Ramos (cell line): ENCODE measurements at regions not wholly inside any gene's neighbourhood (a gene's known extent, or its start where the extent isn't known, plus 50 kb on each side); places are given as distances from the start of the nearest gene placed in this dataset.
"Not testable (repeated sequence)": the region's sequence is repeated elsewhere in the genome, so short reads cannot be mapped to it uniquely, and the experiment has no call there.

Experiments used
- in situ Hi-C: fragments of 300-500 bp; cut with MboI; formaldehyde crosslinking; loops from one replicate; pipeline ENCODE4 v1.14.3; 2022; ENCODE audit warnings: low sequenced_read_pairs; ENCODE audit not compliant: unreplicated experiment

- in situ Hi-C loops, result no loop called here
Observed at GRCh38 chr2:59354498-59354897, 1113.4 kb upstream of the FANCL start.

DNA sequence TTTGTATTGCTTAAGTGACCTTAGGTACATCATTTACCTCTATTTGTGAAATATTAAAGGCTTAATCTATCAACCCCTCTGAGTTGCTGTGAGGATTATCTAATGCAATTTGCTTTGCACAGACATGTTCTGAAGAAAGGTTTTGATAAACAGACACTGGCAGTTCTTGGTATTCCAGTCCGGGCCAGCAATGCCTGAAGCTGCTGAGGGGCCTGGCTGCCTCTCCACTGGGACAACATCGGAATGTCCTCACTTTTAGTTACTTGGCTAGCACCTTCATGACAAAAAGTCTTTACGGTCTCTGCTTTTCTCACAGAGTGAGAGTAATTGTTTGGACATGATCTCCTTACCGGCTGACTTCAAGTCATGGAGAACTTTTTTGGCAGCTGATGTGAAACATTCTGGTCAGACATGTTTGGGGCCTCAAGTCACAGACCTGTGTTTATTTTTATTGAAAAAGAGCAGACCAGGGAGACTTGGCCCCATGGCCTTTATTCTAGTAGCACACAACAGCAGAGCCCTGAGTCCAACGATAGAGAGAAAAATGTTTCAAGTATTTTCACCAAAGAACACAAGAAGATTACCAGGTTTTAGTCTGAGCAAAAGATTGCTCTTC lies 1112.3 kb upstream of the FANCL start:
- in situ Hi-C loops, result no loop called here

- in situ Hi-C loops, result no loop called here
Observed at GRCh38 chr2:59342166-59342565, 1101.0 kb upstream of the FANCL start.

DNA sequence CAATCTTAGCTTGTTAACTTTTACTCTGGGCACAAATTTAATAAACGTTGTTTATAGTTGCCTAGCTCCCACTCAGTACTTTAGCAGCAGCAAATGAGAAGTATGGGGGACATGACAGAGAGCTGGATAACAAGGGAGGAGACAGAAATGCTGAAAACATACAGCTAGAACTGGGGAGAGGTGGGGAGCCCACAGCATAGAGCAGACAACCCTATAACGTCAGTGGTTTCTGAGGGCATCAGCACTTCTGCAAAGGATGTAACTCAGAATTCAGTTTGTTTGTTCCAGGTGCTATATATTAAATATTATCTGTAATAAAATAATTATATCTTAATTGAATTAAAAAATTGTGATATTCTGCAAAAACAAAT lies 1098.7 kb upstream of the FANCL start:
- in situ Hi-C loops, result no loop called here

- in situ Hi-C loops, result no loop called here
Observed at GRCh38 chr2:59339121-59339836, 1098.2 kb upstream of the FANCL start.

- in situ Hi-C loops, result no loop called here
Observed at GRCh38 chr2:59333007-59333406, 1091.9 kb upstream of the FANCL start.

DNA sequence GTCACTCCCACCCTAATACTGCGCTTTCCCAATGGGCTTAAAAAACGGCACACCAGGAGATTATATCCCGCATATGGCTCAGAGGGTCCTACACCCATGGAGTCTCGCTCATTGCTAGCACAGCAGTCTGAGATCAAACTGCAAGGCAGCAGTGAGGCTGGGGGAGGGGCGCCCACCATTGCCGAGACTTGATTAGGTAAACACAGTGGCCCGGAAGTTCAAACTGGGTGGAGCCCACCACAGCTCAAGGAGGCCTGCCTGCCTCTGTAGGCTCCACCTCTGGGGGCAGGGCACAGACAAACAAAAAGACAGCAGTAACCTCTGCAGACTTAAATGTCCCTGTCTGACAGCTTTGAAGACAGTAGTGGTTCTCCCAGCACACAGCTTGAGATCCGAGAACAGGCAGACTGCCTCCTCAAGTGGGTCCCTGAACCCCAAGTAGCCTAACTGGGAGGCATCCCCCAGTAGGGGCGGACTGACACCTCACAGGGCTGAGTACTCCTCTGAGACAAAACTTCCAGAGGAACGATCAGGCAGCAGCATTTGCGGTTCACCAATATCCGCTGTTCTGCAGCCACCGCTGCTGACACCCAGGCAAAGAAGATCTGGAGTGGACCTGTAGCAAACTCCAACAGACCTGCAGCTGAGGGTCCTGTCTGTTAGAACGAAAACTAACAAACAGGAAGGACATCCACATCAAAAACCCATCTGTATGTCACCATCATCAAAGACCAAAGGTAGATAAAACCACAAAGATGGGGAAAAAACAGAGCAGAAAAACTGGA lies 1085.6 kb upstream of the FANCL start:
- in situ Hi-C loops, result not testable (repeated sequence)

DNA sequence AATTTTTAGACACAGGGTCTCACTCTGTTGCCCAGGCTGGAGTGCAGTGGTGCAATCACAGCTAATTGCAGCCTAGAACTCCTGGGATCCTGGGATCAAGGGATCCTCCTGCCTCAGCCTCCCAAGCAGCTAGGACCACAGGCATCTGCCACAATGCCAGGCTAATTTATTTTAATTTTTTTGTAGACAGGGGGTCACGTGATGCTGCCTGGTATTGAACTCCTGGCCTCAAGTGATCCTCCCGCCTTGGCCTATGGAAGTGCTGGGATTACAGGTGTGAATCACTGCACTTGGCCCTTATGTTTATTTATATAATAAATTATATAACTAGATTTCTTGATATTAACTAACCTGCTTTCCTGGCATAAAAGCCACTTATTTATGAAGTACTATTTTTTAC lies 1081.7 kb upstream of the FANCL start:
- in situ Hi-C loops, result no loop called here

DNA sequence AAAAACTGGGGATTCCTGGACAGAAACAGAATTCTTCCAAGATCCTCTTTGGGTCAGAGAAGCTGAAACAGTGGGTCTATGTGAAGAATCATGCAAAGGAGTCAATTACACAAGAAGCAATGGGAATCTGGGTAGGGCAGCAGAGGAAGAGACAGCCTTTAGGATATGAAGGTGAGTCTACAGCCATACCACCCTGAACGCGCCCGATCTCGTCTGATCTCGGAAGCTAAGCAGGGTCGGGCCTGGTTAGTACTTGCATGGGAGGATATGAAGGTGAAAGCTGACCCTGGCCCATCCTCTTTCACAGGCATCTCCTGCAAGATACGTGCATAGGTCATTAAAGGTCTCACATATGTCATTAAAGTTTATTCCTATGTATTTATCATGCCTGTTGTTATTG lies 1080.9 kb upstream of the FANCL start:
- in situ Hi-C loops, result no loop called here

DNA sequence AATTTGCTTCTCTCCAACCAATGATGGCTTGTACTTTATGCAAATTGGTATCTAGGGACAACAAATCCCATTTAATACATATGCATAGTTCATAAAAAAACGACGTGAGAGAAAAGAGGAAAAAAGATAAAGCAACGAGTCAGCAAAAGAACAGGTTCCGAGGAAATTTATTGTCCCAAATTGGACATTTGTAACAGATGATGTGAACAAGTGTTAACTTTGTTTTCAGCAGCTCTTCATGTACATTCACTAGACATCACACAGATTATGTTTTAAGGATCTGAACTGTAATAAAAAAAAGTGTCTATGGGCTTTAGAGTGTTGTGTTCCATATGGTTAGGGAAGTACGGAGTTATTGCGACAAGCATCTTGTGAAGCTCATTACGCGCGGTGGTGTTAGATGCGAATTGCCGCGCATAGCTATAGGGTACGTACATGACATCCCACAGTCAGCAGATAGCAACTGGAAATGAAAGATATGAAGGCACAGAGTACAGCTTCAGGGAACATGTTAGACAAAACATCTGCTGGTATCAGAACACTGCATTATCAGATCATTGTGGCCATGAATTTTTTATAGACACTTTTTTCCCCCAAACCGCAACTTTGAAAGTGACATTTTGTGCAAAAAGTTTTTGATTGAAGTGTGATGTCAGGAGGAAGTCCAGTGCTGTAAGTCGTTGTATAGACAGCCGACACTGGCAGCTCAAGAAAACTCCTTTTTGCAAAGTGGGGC lies 1073.1 kb upstream of the FANCL start:
- in situ Hi-C loops, result no loop called here

- in situ Hi-C loops, result no loop called here
Observed at GRCh38 chr2:59312967-59313940, 1072.1 kb upstream of the FANCL start.

- in situ Hi-C loops, result no loop called here
Observed at GRCh38 chr2:59312029-59312428, 1070.9 kb upstream of the FANCL start.

GRCh38 chr2:59308108-59308507 lies 1067.0 kb upstream of the FANCL start:
- in situ Hi-C loops, result loop anchor here (10.0 kb wide), 1 partner anchor 1257 kb away; no protein-coding TSS in a partner anchor

DNA sequence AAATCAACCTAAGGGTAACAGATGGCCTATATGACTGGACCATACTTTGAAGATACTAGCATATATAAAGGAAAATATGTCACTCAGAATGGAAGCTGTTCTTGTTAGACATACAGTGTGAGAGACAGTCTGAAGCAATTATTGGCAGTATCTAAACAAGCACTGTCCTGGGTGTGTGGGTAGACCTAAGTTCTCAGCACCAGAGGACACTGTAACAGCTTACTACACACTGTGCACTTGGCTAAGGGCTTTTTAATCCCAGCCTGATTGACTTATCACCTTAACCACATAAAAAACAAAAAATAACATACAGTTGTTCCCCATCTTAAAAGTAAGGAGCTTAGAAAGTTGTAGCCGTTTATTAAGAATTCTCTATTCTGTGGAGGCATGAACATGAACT lies 1066.1 kb upstream of the FANCL start:
- in situ Hi-C loops, result loop anchor here (10.0 kb wide), 1 partner anchor 1258 kb away; no protein-coding TSS in a partner anchor

- in situ Hi-C loops, result loop anchor here (10.0 kb wide), 1 partner anchor 1262 kb away; no protein-coding TSS in a partner anchor
Observed at GRCh38 chr2:59303272-59303671, 1062.1 kb upstream of the FANCL start.

GRCh38 chr2:59302683-59303082 lies 1061.6 kb upstream of the FANCL start:
- in situ Hi-C loops, result loop anchor here (10.0 kb wide), 1 partner anchor 1262 kb away; no protein-coding TSS in a partner anchor

DNA sequence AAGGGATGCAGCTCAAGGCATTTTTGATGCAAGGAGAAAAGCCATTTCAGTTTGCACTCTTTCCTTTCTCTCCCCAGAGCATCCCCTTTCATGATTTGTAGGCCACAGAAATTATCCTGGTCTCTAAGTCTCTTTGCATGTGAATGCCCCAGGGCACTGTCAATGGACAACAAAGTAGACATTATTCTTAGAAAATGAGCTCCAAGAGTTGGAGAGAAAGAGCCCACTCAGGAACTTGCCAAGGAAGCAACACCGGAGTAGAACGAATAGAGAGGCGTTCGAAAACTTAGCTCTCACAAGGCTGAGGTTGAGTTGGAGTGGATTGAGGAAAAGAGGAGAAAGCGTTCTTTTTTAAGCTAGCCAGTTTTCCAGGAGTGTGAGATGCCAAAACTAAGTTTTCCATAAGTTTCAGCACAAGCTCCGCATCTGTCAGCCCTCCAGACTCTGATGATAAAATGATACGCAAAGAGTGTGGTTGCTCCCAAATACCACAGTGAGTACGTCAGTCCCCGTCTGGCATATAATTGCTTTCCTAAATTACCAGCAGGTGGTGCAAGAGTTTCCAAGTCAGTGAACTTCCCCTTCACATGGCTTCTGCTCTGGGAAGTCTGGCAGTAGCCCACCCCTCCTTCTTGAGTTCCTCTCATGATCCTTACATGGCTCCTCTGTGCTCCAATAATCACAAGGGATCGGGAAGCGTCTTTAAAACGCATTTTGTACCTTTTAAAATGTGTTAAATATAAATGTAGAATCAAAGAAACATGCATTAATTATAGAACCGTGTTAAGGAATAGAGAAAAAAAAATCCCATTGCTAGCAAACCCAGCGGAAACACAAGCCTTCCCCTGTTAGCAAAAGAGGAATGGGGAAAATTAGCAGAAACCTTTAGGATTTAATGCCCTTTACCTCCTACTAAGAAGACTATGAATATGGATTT lies 1060.6 kb upstream of the FANCL start:
- in situ Hi-C loops, result loop anchor here (10.0 kb wide), 1 partner anchor 1263 kb away; no protein-coding TSS in a partner anchor

GRCh38 chr2:59297816-59298215 lies 1056.7 kb upstream of the FANCL start:
- in situ Hi-C loops, result no loop called here
